ENCODE measurements at regions not wholly inside any gene's neighbourhood (a gene's known extent, or its start where the extent isn't known, plus 50 kb on each side); places are given as distances from the start of the nearest gene placed in this dataset.

GRCh38 chr12:93109551-93110203, 180.6 kb upstream of the EEA1 start:
- Histone ChIP-seq H3K36me3 (ENCODE audit: control insufficient read depth in 1 of 2, insufficient read depth in 2 of 2, low read length in 2 of 2) (no peaks in the 10 kb centered on the region), H3K4me1 (ENCODE audit: control insufficient read depth in 1 of 2, insufficient read depth in 2 of 2, low read length in 2 of 2) (no peaks in the 10 kb centered on the region), H3K27me3 (ENCODE audit: insufficient read depth, low read length) (no peaks in the 10 kb centered on the region), H3K4me2 (ENCODE audit: low read length) (no peak overlapping the region), H3K9me2 (ENCODE audit: insufficient read depth) (no peaks in the 10 kb centered on the region), H3K4me3 (replicated peaks in 1 of 2; ENCODE audit: low read depth in 1 of 2, low read length in 2 of 2) (no peak overlapping the region), H2AFZ (ENCODE audit: low read depth, low read length, poor library complexity, severe bottlenecking) (no peak overlapping the region), H3K9ac (ENCODE audit: low read length) (no peak overlapping the region), H4K20me1 (ENCODE audit: insufficient read depth) (no peaks in the 10 kb centered on the region), H3K9me3 (ENCODE audit: control insufficient read depth in 1 of 2, insufficient read depth in 1 of 2, low read depth in 1 of 2, low read length in 2 of 2) (no peaks in the 10 kb centered on the region), H3K27ac (ENCODE audit: low read depth, low read length) (no peak overlapping the region), H3K79me2 (ENCODE audit: insufficient read depth, low read length) (no peaks in the 10 kb centered on the region)
- ChIA-PET RAD21 (ENCODE audit: low non-redundant PET in 1 of 2, low total read pairs in 2 of 2, uncharacterized antibody in 2 of 2, unreplicated experiment in 2 of 2) (no interaction called here), CTCF (interaction anchor here (3.3 kb wide), 1 partner anchor 12 kb away, joined by 10 read pairs; no protein-coding TSS in a partner anchor), POLR2A (no interaction called here)
- no TSS peak for BruUV-seq (replicated peaks)
- DNase-seq (ENCODE audit: low read depth, low spot score) (no peak), ATAC-seq (no peak)
- intact Hi-C loops (cut with micrococcal nuclease): no loop called here
- TF ChIP-seq, protein P1, sequence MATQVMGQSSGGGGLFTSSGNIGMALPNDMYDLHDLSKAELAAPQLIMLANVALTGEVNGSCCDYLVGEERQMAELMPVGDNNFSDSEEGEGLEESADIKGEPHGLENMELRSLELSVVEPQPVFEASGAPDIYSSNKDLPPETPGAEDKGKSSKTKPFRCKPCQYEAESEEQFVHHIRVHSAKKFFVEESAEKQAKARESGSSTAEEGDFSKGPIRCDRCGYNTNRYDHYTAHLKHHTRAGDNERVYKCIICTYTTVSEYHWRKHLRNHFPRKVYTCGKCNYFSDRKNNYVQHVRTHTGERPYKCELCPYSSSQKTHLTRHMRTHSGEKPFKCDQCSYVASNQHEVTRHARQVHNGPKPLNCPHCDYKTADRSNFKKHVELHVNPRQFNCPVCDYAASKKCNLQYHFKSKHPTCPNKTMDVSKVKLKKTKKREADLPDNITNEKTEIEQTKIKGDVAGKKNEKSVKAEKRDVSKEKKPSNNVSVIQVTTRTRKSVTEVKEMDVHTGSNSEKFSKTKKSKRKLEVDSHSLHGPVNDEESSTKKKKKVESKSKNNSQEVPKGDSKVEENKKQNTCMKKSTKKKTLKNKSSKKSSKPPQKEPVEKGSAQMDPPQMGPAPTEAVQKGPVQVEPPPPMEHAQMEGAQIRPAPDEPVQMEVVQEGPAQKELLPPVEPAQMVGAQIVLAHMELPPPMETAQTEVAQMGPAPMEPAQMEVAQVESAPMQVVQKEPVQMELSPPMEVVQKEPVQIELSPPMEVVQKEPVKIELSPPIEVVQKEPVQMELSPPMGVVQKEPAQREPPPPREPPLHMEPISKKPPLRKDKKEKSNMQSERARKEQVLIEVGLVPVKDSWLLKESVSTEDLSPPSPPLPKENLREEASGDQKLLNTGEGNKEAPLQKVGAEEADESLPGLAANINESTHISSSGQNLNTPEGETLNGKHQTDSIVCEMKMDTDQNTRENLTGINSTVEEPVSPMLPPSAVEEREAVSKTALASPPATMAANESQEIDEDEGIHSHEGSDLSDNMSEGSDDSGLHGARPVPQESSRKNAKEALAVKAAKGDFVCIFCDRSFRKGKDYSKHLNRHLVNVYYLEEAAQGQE (IDR thresholded peaks at IDR 0.05; ENCODE audit: low read depth): no peak
- TF ChIP-seq EZH2 (IDR thresholded peaks at IDR 0.05) (no peak), YY1 (IDR thresholded peaks at IDR 0.05; ENCODE audit: extremely low read depth, insufficient replicate concordance, low read depth, low read length) (no peak), ZFX (IDR thresholded peaks at IDR 0.05) (no peak), MAX (IDR thresholded peaks at IDR 0.05) (no peak), SIN3A (IDR thresholded peaks at IDR 0.05; ENCODE audit: low read depth) (no peak), POLR2A (IDR thresholded peaks at IDR 0.05; ENCODE audit: borderline replicate concordance, extremely low read depth, insufficient read depth, insufficient read length) (no peak), SP1 (IDR thresholded peaks at IDR 0.05; ENCODE audit: low read depth) (no peak), CEBPB (IDR thresholded peaks at IDR 0.05; ENCODE audit: low read depth) (no peak), TCF7L2 (IDR thresholded peaks at IDR 0.05; ENCODE audit: borderline replicate concordance, extremely low read depth, insufficient read depth, insufficient read length) (no peak)
